Caco-2 (cell line): ENCODE measurements at regions not wholly inside any gene's neighbourhood (a gene's known extent, or its start where the extent isn't known, plus 50 kb on each side); places are given as distances from the start of the nearest gene placed in this dataset.

Experiments
- BruUV-seq: library from RNA; stranded (reverse); fragments of 400-500 nt; replicated peaks from 2 replicates; lab custom pipeline; 2021; lab: Mats Ljungman, UMichigan
- CTCF ChIA-PET: fragments of 300-600 bp; sonication (Branson Sonifier 250); formaldehyde crosslinking; loops from one replicate; lab custom pipeline; 2022; ENCODE audit warnings: antibody characterized with exemption; lab: Charles Lee
- POLR2A ChIA-PET: fragments of 300-600 bp; sonication (Branson Sonifier 250); formaldehyde crosslinking; loops from one replicate; lab custom pipeline; 2022; ENCODE audit warnings: antibody characterized with exemption; lab: Charles Lee
- DNase-seq, 2 experiments: peaks; one replicate each; pipeline versions ENCODE4 v3.0.0 to v3.0.0-alpha.2; 2020 to 2022
- H3K27me3 ChIP-seq: replicated peaks from 2 replicates; pipeline ENCODE4 v1.6.0; 2011; ENCODE audit warnings: low read length; ENCODE audit not compliant: control insufficient read depth, insufficient read depth
- H3K36me3 ChIP-seq: 2 replicates; pipeline ENCODE4 v1.5.1; 2011; ENCODE audit warnings: low read length; ENCODE audit not compliant: control insufficient read depth, insufficient read depth
- H3K4me1 ChIP-seq: fragments of 250-450 bp; sonication (Bioruptor Pico); 2 replicates; pipeline ENCODE4 v1.5.1; 2020; ENCODE audit warnings: mild to moderate bottlenecking
- H3K4me3 ChIP-seq: 2 replicates; pipeline ENCODE4 v1.5.1; 2011; ENCODE audit warnings: low read depth, mild to moderate bottlenecking, control low read depth, low read length
- H3K9me3 ChIP-seq: fragments of 250-450 bp; sonication (Bioruptor Pico); 2 replicates; pipeline ENCODE4 v1.5.1; 2020; ENCODE audit warnings: mild to moderate bottlenecking, moderate library complexity
- H3K27ac Mint-ChIP-seq: one replicate; pipeline ENCODE4 v1.8.0; 2022; ENCODE audit warnings: mixed read lengths; ENCODE audit not compliant: unreplicated experiment
- H3K27me3 Mint-ChIP-seq: one replicate; pipeline ENCODE4 v1.8.0; 2022; ENCODE audit warnings: mixed read lengths; ENCODE audit not compliant: insufficient read depth, unreplicated experiment
- H3K36me3 Mint-ChIP-seq: one replicate; pipeline ENCODE4 v1.8.0; 2022; ENCODE audit warnings: mild to moderate bottlenecking, mixed read lengths; ENCODE audit not compliant: insufficient read depth, unreplicated experiment
- H3K4me1 Mint-ChIP-seq: one replicate; pipeline ENCODE4 v1.8.0; 2022; ENCODE audit warnings: low read depth, mixed read lengths; ENCODE audit not compliant: unreplicated experiment
- H3K4me3 Mint-ChIP-seq: one replicate; pipeline ENCODE4 v1.8.0; 2022; ENCODE audit warnings: mild to moderate bottlenecking, moderate library complexity, mixed read lengths; ENCODE audit not compliant: unreplicated experiment
- H3K9me3 Mint-ChIP-seq: one replicate; pipeline ENCODE4 v1.8.0; 2022; ENCODE audit warnings: mixed read lengths; ENCODE audit not compliant: unreplicated experiment
- intact Hi-C: fragments of 100-400 bp; cut with micrococcal nuclease; formaldehyde crosslinking; loops from one replicate; pipeline ENCODE4 v1.10.0; 2022; ENCODE audit not compliant: unreplicated experiment
- TF ChIP-seq, protein P1 (sequence below), 2 experiments: fragments of 200-600 bp in 1 of 2; IDR thresholded peaks; 1 replicate in 1 of 2; 2 replicates in 1 of 2; pipeline versions ENCODE4 v1.5.1 to v1.8.0; 2011 to 2022; ENCODE audit warnings: antibody characterized with exemption in 1 of 2, control low read depth in 1 of 2, inconsistent platforms in 1 of 2, low read depth in 1 of 2, low read length in 1 of 2, mild to moderate bottlenecking in 1 of 2, moderate library complexity in 1 of 2; ENCODE audit not compliant: insufficient read depth in 1 of 2, severe bottlenecking in 1 of 2, unreplicated experiment in 1 of 2

DNA sequence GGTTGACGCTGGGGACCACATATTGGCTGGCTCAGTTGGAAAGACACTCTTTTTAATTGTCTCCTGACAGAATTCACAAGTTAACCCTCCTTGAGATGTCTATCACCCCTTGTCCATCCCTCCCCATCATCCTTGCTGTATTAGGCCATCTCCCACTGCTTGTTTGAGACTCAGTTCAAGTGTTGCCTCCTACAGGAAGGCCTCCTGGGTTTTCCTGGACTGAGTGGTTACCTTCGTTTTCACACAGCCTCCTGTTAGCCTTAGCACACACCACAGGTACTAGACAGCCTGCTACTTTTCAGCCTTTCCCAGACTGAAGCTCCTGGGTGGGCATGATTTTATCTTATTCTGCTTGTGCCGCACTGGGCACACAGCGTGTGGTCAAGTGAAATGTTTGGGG, 145.3 kb upstream of the STX18 start:
- no peaks in the 10 kb centered on the region for H3K27me3 Mint-ChIP-seq
- peaks cover 7% of the 10 kb centered on the region for H3K4me1 Mint-ChIP-seq
- no peaks in the 10 kb centered on the region for H3K36me3 ChIP-seq
- no TSS peak for BruUV-seq
- no peaks in the 10 kb centered on the region for H3K9me3 ChIP-seq
- no peak for DNase-seq
- no peaks in the 10 kb centered on the region for H3K4me1 ChIP-seq
- no peak overlapping the region for H3K27ac Mint-ChIP-seq
- no peak overlapping the region for H3K4me3 Mint-ChIP-seq
- intact Hi-C loops, result no loop called here
- CTCF ChIA-PET, result no interaction called here
- H3K36me3 Mint-ChIP-seq, result no peaks in the 10 kb centered on the region
- H3K9me3 Mint-ChIP-seq, result no peaks in the 10 kb centered on the region
- H3K4me3 ChIP-seq, result no peak overlapping the region
- POLR2A ChIA-PET, result no interaction called here
- TF ChIP-seq, protein P1, sequence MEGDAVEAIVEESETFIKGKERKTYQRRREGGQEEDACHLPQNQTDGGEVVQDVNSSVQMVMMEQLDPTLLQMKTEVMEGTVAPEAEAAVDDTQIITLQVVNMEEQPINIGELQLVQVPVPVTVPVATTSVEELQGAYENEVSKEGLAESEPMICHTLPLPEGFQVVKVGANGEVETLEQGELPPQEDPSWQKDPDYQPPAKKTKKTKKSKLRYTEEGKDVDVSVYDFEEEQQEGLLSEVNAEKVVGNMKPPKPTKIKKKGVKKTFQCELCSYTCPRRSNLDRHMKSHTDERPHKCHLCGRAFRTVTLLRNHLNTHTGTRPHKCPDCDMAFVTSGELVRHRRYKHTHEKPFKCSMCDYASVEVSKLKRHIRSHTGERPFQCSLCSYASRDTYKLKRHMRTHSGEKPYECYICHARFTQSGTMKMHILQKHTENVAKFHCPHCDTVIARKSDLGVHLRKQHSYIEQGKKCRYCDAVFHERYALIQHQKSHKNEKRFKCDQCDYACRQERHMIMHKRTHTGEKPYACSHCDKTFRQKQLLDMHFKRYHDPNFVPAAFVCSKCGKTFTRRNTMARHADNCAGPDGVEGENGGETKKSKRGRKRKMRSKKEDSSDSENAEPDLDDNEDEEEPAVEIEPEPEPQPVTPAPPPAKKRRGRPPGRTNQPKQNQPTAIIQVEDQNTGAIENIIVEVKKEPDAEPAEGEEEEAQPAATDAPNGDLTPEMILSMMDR (IDR thresholded peaks at IDR 0.05; ENCODE audit: insufficient read depth in 1 of 2, low read depth in 1 of 2, low read length in 1 of 2, severe bottlenecking in 1 of 2, unreplicated experiment in 1 of 2), result no peak
- H3K27me3 ChIP-seq, result no peaks in the 10 kb centered on the region

DNA sequence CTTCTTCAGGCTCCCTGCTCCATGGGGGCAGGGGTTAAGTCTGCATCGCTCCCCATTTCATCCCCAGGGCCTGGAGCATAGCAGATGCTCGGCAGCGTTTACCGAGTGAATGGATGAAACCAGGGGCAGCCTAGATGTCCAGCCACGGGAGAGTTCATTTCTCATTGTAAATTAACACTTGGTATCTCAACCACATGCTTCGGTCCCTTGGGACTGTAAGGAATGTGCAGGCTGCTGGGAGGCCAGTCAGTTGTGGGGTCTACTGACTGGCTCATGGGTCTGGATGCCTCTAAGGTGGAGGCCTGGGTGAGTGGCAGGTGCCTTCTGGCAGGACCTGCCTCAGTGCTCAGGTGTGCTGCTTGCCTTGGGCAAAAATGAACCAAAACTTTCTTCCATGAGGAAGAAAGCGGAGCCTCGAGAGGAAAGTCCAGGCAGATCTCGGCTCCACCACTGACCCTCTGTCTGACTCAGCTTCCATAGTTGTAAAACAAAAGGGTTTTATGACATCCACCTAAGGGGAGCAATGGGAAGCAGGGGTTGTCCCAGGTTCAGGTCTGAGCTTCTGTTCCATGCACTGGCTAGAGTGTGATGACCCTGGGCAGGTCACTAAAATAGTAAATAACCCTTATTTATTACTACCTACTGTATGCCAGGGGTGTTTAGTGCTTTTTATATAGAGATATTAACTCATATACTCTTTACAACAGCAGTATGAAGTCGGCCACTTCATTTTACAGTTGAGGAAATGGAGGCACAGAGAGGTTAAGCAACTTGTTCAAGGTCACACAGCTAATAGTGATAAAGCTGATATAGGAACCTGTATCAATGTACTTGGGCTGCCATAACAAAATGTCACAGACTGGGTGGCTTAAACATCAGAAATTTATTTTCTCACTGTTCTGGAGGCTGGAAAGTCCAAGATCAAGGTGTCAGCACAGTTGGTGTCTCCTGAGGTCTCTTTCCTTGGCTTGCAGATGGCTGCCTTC, 144.3 kb upstream of the STX18 start:
- peaks cover 7% of the 10 kb centered on the region for H3K4me1 Mint-ChIP-seq
- H3K27ac Mint-ChIP-seq, result no peak overlapping the region
- CTCF ChIA-PET, result no interaction called here
- no peaks in the 10 kb centered on the region for H3K9me3 Mint-ChIP-seq
- TF ChIP-seq, protein P1 (IDR thresholded peaks at IDR 0.05; ENCODE audit: insufficient read depth in 1 of 2, low read depth in 1 of 2, low read length in 1 of 2, severe bottlenecking in 1 of 2, unreplicated experiment in 1 of 2), result no peak
- H3K4me3 ChIP-seq, result no peak overlapping the region
- H3K9me3 ChIP-seq, result no peaks in the 10 kb centered on the region
- no peaks in the 10 kb centered on the region for H3K27me3 ChIP-seq
- H3K36me3 Mint-ChIP-seq, result no peaks in the 10 kb centered on the region
- no peaks in the 10 kb centered on the region for H3K27me3 Mint-ChIP-seq
- DNase-seq, result no peak
- POLR2A ChIA-PET, result no interaction called here
- H3K36me3 ChIP-seq, result no peaks in the 10 kb centered on the region
- intact Hi-C loops, result no loop called here
- no peak overlapping the region for H3K4me3 Mint-ChIP-seq
- no peaks in the 10 kb centered on the region for H3K4me1 ChIP-seq
- BruUV-seq, result no TSS peak

DNA sequence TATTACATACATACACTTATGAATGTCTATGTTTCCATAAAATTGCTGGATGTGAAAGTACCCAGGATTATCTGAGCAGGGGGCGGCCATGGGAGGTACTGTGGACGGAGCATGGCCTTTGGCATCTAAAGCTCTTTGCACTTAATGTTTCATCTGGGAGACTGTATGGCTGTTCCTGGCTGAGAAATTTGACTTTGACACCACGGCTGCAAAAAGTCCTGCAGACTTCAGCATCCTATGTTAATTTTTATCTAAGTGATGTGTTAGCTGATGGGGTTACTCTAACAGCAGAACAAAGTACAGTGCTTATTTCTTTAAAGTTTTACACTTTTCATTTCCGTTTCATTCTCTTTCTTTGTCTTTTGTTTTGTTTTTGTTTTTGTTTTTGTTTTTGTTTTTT, 139.8 kb upstream of the STX18 start:
- Mint-ChIP-seq H3K4me3 (no peak overlapping the region), H3K36me3 (no peaks in the 10 kb centered on the region)

More for the DNA sequence above, 139.8 kb upstream of the STX18 start:
- Histone ChIP-seq H3K9me3 (no peaks in the 10 kb centered on the region), H3K36me3 (no peaks in the 10 kb centered on the region), H3K4me3 (no peak overlapping the region), H3K4me1 (peaks cover 10% of the 10 kb centered on the region; the same call in 1 of the 2 replicates), H3K27me3 (no peaks in the 10 kb centered on the region)
- ChIA-PET CTCF (interaction anchor here (1.0 kb wide), 1 partner anchor 12 kb away, joined by 3 read pairs; no protein-coding TSS in a partner anchor), POLR2A (no interaction called here)
- intact Hi-C loops, result no loop called here
- Mint-ChIP-seq H3K27ac (no peak overlapping the region), H3K27me3 (no peaks in the 10 kb centered on the region), H3K4me1 (peaks cover 6% of the 10 kb centered on the region), H3K9me3 (no peaks in the 10 kb centered on the region)
- no TSS peak for BruUV-seq
- no peak for DNase-seq
- TF ChIP-seq, protein P1 (IDR thresholded peaks at IDR 0.05; ENCODE audit: insufficient read depth in 1 of 2, low read depth in 1 of 2, low read length in 1 of 2, severe bottlenecking in 1 of 2, unreplicated experiment in 1 of 2), result no peak
